Jurkat, Clone E6-1 (cell line): ENCODE measurements at regions not wholly inside any gene's neighbourhood (a gene's known extent, or its start where the extent isn't known, plus 50 kb on each side); places are given as distances from the start of the nearest gene placed in this dataset.

Experiments
- DNase-seq: peaks from one replicate; pipeline ENCODE4 v3.0.0-alpha.2; 2011; ENCODE audit warnings: low read depth, low spot score
- H3K4me3 ChIP-seq: 2 replicates; pipeline ENCODE4 v1.5.1; 2011; ENCODE audit warnings: mild to moderate bottlenecking, low read length, control low read depth, moderate library complexity

- H3K4me3 ChIP-seq: no peak overlapping the region
- no peak for DNase-seq
Observed at GRCh38 chr6:71544906-71545305, 256.3 kb downstream of the OGFRL1 start.

GRCh38 chr6:71545905-71546304, 257.3 kb downstream of the OGFRL1 start:
- no peak overlapping the region for H3K4me3 ChIP-seq
- DNase-seq: no peak

DNA sequence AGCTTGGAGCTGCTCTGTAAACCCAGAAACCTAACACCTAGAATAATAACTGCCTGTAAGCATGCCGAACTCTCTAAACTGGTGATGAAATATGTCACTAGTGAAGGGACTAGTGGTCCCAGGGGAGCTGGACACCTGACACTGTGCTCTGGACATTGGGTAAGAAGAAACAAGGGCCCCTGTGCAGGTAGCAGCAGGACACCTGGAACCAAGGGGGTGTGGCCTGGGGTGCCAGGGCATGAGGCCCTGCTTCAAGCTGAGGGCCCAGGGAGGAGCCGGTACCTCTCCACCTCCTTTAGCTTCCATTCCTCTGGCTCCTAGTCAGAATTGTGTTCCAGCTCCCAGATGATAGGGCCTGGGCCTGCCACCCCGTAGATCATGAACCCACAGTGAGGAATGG, 263.2 kb downstream of the OGFRL1 start:
- H3K4me3 ChIP-seq: no peak overlapping the region
- no peak for DNase-seq

DNA sequence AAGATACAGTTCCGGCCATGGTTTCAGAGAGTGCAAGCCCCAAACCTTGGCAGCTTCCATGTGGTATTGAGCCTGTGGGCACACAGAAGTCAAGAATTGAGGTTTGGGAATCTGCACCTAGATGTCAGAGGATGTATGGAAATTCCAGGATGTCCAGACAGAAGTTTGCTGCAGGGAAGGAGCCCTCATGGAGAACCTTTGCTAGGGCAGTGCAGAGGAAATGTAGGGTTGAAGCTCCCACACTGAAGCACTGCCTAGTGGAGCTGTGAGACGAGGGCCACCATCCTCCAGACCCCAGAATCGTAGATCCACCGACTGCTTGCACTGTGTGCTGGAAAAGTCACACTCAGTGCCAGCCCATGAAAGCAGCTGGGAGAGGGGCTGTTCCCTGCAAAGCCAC, 267.5 kb downstream of the OGFRL1 start:
- DNase-seq: no peak
- no peak overlapping the region for H3K4me3 ChIP-seq

DNA sequence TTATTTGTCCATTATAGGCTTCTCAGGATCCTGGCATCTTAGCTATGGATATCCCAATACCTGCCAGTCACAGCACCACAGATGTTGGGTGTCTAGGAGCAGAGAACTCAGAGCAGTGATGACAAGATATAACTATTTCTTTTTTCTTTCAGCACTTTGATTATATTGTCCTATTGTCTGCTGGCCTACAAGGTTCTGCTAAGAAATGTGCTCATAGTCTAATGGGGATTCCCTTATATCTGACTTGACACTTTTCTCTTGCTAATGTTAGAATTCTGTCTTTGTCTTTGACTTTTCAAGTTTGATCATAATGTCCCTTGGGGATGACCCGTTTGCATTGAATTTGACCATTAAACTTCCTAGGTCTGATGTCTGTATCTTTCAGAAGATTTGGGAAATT, 270.4 kb downstream of the OGFRL1 start:
- no peak for DNase-seq
- H3K4me3 ChIP-seq: no peak overlapping the region

GRCh38 chr6:71567562-71567961, 279.0 kb downstream of the OGFRL1 start:
- no peak for DNase-seq
- no peak overlapping the region for H3K4me3 ChIP-seq

DNA sequence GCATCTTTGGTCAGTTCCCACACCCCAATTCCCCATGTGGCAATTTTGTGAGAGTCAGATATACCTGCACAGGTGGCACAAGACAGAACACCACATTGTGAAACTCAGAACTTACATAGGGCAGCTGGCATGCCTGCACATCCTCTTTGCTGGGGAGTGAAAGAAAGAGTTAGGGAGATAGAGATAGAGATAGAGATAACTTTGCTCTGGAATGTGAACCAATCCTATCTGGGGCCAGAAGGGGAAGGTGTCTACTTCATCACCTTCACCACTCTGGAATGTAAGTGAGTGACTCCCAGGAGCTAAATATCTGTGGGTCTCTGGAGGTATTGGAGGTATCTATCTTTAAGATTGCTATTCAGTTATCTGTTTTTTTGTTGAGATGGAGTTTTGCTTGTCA, 289.2 kb downstream of the OGFRL1 start:
- H3K4me3 ChIP-seq: no peak overlapping the region
- no peak for DNase-seq

DNA sequence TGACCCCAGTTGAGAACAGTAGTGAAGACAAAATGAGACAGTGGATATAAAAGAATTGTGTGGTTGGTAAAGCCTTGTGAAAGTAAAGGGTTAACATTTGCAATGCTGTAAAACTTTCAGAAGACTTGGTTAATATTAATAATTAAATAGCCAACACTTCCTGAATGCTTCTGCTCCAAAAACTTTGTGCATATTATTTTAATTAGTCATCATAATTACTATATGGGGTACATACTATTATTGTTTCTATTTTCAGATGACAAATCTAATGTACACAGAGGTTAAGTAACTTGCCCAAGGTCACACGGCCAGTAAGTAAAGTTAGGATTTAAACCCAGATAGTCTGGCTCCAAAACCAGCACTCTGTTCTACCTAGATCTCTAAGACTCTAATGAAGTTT, 291.3 kb downstream of the OGFRL1 start:
- no peak overlapping the region for H3K4me3 ChIP-seq
- DNase-seq: no peak

DNA sequence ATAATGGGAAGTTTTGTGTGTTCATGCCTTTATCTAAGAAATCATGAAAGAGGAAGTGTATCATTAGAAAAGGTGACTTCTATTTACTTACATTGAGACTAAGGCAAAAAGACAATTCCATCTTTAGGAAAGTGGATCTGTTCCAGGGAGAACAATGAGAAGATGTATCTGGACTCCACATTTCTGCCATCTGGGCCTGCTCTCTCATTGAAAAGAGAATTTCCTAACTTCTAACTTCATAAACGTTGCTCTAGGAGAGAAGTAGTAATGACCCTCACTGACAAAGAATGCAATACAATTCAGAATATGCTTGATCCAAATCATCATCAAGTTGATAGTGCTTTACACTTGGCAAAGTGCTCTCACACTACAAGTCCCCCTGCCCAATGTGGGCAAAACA, 294.2 kb downstream of the OGFRL1 start:
- DNase-seq: no peak
- H3K4me3 ChIP-seq: no peak overlapping the region

DNA sequence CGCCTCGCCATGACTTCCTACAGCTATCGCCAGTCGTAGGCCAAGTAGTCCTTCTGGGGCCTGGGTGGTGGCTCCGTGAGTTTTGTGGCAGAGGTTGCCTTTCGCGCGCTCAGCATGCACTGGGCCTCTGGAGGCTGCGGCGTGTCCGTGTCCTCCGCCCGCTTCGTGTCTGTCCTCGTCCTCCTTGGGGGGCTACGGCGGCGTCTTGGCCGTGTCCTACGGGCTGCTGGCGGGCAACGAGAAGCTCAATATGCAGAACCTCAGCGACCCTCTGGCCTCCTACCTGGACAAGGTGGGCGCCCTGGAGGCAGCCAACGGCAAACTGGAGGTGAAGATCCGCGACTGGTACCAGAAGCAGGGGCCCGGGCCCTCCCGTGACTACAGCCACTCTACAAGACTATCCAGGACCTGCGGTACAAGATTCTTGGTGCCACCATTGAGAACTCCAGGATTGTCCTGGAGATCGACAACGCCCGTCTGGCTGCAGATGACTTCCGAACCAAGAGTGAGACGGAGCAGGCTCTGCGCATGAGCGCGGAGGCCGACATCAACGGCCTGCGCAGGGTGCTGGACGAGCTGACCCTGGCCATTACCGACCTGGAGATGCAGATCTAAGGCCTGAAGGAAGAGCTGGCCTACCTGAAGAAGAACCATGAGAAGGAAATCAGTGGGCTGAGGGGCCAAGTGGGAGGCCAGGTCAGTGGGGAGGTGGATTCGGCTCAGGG, 296.3 kb downstream of the OGFRL1 start:
- H3K4me3 ChIP-seq: no peak overlapping the region
- no peak for DNase-seq

GRCh38 chr6:71585472-71585871, 296.9 kb downstream of the OGFRL1 start:
- DNase-seq: no peak
- no peak overlapping the region for H3K4me3 ChIP-seq

GRCh38 chr6:71588490-71588889, 297.9 kb upstream of the RIMS1 start:
- H3K4me3 ChIP-seq: no peak overlapping the region
- DNase-seq: no peak

- no peak overlapping the region for H3K4me3 ChIP-seq
- DNase-seq: no peak
Observed at GRCh38 chr6:71589254-71589653, 297.1 kb upstream of the RIMS1 start.

DNA sequence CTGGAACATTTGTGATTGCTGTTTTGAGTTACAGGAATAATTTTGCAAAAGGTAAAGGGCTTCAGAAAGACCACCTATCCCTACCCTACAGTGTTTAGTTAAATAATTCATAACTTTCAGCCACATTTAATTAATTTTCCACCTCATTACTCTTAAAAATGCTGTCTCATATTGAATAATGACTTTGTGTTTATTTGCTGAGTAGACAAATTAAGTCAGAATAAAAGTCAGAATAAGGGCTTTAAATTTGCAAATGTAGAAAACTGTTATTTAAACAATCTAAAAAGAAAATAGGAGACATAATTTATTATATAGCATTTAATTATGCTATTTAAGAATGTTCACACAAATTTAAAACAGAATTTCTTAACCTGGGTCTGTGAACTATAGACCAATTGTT, 293.7 kb upstream of the RIMS1 start:
- no peak for DNase-seq
- no peak overlapping the region for H3K4me3 ChIP-seq

DNA sequence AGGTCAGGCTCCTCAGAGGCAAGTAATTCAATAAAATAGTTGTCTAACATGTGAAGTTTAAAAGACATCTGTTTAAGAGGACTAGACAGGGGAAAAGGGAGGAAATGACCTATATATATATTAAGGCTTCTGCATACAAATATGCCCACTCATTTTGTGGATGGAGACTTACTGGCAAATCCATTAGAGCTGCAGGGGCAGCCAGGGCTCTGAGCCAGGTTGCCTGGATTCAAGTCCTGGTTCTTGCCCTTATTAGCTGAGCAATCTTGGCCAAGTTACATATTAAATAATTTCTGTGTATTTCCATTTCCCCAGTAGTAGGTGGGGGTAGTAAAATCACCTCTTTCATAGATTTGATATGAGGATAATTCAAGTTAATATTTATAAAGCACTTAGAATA, 287.0 kb upstream of the RIMS1 start:
- no peak for DNase-seq

DNA sequence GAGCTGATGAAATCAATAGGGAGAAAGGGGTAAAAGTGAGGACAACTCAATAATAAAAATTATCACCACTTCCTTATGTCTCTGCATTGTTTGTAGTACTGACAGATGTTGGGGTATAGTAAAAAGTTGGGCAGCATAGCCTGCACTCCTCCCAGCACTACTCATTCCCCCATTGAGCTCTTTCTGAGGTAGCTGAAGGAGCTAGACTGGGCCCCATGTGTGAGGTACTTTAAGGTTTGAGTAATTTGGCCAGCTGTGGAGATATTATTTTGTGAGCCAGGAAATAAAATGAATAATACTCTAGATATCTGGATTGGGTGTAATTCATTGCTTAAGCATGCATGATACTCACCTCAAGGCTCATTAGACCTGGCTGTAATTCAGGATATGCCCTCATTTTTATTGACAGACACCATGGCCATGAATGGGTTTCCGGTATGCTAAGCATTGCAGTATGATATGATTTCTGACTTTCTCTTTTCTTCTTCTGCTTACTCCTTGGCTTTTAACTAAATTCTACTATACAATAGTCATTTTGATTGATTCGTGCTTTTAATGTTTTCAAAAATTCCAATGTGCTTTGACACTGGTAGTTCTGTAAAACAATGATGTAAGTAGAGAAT, 283.9 kb upstream of the RIMS1 start:
- no peak overlapping the region for H3K4me3 ChIP-seq
- no peak for DNase-seq

More for the DNA sequence above, 287.0 kb upstream of the RIMS1 start:
- no peak overlapping the region for H3K4me3 ChIP-seq

- no peak overlapping the region for H3K4me3 ChIP-seq
- DNase-seq: no peak
Observed at GRCh38 chr6:71603021-71603420, 283.3 kb upstream of the RIMS1 start.

DNA sequence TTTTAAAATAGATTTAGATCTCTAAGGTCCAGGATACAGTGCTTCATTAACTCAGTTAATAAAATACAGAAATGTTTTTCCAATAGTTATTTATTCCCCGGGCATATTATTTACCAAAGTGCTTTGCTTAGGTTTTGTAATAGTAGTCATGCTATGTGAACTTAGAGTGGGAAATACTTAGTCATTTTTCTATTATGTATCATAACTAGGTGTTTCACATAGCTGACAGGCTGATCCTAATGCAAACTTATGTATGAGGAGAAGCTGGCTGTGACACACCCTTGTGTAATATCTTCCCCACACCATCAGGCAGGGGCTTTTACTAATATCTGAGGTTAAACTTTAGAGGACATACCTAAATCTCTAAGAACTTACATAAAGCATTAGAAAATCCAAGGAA, 277.7 kb upstream of the RIMS1 start:
- no peak for DNase-seq
- no peak overlapping the region for H3K4me3 ChIP-seq

GRCh38 chr6:71619836-71620235, 266.5 kb upstream of the RIMS1 start:
- no peak for DNase-seq
- H3K4me3 ChIP-seq: no peak overlapping the region

GRCh38 chr6:71621918-71622519, 264.3 kb upstream of the RIMS1 start:
- DNase-seq: peak; percentile 0
- H3K4me3 ChIP-seq: no peak overlapping the region

DNA sequence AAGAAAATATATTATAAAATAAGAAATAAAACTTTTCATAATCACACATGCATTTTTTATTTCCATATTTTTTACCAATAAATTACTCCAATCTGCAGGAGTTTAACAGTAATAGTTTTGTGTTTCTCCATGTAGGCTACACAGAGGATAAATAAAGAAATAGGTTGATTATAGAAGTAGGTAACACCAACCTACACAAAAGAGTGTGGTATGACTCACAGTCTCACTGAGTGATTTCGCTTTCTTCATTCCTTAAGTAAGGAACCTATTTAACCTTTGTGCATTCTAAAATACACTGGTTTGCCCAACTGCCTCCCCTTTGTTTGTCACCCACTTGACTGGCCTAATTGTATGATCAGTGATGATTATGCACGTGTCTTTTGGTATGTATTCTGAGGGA, 244.2 kb upstream of the RIMS1 start:
- no peak overlapping the region for H3K4me3 ChIP-seq
- no peak for DNase-seq
